ENCODE measurements at regions not wholly inside any gene's neighbourhood (a gene's known extent, or its start where the extent isn't known, plus 50 kb on each side); places are given as distances from the start of the nearest gene placed in this dataset.

DNA sequence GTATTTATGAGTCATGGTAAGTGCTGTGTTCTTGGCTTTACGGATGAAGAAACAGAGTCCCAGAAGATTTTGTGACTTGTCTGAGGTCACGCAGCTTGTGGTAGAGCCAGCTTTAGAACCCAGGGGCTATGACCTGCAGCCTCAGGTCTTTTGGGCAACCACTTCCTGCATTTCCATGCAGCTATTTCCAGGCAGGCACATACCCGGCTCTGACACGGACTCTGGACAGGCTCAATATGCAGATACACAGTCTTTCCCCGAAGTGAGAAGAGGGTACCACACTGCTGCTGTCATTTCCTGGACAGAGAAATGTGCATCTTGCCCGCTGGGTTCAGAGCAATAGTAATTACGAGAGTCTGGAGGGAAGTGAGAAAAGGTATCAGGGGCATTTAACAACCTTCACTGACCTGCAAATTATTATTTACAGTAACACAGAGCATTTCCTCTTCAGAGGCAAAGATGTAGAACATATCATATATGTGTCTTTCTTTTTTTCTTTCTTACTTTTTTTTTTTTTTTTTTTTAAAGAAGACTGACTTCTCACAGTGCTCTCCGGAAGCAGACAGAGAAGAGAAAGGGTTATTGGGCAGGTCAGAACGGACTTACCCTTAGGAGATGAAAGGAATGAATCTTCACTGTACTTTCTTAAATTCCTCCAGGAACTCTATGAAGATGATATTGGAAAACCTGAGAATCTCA lies 185.1 kb downstream of the CLIC5 start:
- DNase-seq, result no peak

DNA sequence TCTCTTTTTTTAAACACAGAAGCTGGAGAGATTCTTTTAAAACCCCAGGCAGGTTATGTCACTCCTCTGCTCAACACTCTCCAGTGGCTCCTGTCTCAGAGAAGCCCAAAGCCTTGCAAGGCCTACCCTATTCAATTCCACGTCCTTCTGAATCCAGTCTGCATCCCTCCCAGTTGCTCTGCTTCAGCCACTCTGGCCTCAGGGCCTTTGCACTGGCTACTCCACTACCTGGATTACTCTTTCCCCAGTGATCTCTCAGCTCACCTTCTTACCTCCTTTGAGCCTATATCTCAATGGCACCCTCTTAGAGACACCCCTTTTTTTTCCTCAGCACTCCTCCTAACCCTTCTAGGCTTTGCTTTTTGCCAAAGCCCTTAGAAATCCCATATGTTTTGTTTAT lies 185.8 kb downstream of the CLIC5 start:
- DNase-seq, result no peak

GRCh38 chr6:45827952-45828530 lies 187.6 kb downstream of the CLIC5 start:
- no peak for DNase-seq

GRCh38 chr6:45822873-45823272 lies 192.8 kb downstream of the CLIC5 start:
- no peak for DNase-seq

DNA sequence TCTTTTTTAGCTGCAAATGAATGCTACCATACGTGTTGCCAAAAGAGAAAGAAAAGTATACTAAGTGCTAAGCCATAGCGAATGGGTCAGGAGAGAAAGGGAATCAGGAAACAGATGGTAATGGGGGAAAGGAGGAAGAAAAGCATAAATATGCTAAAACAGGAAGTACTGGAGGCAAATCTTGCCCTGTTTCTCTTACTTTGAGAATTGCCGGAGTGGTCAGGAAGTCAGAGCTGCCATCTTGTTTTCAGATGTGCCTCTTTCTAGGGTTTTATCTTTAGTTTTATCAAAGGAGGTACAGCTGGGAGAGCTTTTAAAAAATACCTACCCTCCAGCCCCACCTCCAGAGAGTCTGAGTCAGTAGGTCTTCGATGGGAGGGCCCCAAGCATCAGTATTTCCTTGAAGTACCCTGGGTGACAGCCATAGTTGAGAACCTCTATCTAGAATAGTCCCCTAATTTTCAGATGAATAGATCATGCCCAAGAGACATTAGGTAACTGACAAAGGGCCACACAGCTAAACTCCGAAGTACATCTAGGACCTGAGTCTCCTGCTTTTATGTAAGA lies 193.3 kb downstream of the CLIC5 start:
- no peak for DNase-seq

- no peak for DNase-seq
Measured at GRCh38 chr6:45818655-45819054, 197.0 kb downstream of the CLIC5 start.

- DNase-seq, result no peak
Measured at GRCh38 chr6:45816674-45817297, 198.9 kb downstream of the CLIC5 start.

GRCh38 chr6:45815466-45816125 lies 200.1 kb downstream of the CLIC5 start:
- DNase-seq, result no peak

DNA sequence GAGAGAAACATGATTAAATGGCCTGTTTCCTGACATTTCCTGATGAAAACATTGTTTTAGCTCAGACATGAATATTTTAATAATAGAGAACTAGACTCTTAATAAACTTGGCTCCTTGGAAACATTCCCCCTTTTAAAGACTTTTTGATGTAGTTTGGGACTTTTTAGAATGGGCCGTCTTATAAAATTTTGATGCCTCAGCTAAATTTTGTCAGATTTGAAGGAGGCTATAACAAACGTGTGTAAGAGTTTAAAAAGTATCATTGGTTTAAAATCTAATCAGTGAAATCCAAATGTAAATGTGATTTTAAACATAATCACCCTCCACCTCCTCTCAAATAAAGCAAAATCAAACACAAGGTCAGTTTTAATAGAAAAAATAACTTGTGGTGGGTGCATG lies 200.9 kb downstream of the CLIC5 start:
- no peak for DNase-seq

- no peak for DNase-seq
Measured at GRCh38 chr6:45813943-45814342, 201.7 kb downstream of the CLIC5 start.

GRCh38 chr6:45812922-45813321 lies 202.7 kb downstream of the CLIC5 start:
- DNase-seq, result no peak

DNA sequence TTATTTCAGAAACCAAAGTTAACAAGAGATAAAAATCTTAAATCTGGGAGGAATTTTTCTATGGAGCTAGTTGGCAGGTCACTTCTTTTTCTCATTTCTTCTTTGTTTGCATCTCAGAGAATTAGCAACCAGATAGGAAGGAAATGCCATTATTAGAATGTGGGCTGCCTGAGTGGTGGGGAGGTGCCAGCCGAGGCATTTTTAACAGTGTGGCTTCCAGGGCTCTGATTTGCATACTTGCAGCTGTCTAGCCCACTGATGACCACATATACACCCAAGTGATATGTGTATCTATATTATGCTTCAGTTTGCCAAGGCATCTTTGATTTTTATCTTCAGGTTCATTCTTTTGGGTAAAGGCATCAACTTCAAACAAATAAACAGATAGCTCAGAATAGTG lies 206.7 kb downstream of the CLIC5 start:
- DNase-seq, result no peak

GRCh38 chr6:45808042-45808645 lies 207.5 kb downstream of the CLIC5 start:
- DNase-seq, result no peak

GRCh38 chr6:45807311-45808041 lies 208.2 kb downstream of the CLIC5 start:
- DNase-seq, result no peak

- DNase-seq, result no peak
Measured at GRCh38 chr6:45806172-45806571, 209.5 kb downstream of the CLIC5 start.

DNA sequence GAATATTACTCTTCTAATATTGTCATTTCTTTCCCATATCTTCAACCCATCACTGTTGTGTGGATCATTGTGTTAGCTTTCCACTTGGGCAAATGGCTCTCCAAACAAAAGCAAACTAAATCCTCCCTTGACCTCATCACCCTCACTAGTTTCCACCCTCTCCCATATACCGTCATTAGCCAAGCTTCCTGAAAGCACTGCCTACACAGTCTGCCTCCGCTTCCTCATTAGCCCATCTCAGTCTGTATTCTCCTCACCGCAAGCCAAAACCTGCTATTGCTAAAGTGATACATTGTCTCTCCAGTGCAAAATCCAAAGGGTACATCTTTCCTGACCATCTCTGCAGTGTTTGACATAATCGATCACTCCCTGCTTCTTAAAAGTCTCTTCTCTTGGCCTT lies 212.6 kb downstream of the CLIC5 start:
- DNase-seq, result no peak

DNA sequence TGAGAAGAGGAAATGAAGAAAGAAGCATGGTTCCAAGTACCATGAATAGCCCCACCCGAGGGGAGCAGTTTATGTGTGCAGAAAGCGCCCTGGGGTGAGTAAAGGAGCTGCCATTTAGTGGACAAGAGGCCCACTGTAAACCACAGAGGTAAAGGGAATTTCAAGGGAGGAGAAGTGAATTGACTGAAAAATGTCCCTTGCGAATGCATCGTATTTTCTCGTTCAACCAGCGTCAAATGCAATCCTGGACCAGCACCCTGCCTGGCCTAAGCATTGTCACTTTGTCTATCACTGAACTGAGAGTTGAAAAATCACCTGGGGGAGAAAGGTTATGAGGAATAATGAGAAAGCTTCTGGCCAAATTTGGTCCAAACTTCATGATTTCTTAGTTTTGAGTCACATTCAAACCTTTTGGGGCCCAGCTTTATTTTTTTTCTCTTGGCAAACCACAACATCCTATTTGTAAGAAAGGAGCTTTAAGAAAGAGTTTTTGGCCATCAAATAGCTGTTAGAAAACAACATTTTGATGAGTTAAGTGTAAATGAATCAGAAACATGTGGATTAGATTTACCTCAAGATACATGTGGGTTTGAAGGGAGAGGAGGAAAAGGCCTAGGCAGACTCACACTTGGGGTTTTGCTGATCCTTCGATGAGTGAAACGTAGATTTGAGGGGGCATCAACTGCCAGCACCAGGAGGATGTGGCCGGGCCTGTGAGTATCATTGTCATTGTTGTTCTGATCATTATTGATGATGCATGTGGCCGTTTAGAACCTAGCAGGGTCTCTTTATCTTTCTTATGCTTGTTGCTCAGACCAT lies 214.0 kb downstream of the CLIC5 start:
- no peak for DNase-seq

DNA sequence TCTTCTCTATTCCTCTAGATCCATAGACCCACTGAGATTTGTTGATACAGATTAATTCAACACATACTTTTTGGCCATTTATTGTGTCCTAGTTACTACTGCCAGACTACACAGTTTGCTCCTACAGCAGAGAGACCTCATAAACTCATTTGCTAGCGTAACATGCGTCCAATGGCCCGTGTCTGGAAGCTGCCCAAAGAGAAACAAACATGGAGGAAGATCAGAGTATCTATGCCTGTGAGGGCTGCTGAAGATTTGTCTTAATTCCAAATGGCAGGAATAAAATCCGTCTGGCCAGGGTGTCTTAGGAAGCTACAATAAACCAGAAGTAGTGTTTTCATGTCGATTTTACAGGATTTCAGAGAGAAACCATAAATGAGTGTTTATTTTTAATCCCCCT lies 214.7 kb downstream of the CLIC5 start:
- no peak for DNase-seq

DNA sequence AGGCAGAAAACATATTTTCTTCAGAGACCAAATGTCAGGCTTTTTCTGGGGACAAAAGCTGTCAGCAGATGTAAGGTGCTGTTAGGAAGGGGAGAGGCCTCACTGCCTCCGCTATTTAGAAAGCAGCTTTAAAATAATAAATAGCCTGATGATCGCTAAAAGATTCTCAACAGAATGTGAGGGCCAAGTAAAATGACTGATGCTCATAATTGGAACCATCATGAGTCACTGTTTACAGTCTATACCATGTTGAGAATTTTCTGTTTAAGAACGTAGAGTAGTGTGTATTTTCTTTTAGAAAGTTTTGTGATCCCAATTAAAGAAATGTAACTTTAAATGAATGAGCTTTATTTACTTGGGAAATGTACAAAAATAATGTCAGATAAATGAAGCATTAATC lies 220.0 kb downstream of the CLIC5 start:
- no peak for DNase-seq

- no peak for DNase-seq
Measured at GRCh38 chr6:45794465-45794864, 221.2 kb downstream of the CLIC5 start.

Measured in NCI-H1105 treated with DMSO at 0.1 percent for 48 hours (cell line).